Fibroblast of lung (primary cell): ENCODE measurements at regions not wholly inside any gene's neighbourhood (a gene's known extent, or its start where the extent isn't known, plus 50 kb on each side); places are given as distances from the start of the nearest gene placed in this dataset.

Experiments used
- CTCF ChIP-seq, 2 donors: IDR thresholded peaks in 1 of 2; conservative IDR thresholded peaks in 1 of 2; 1 replicate in 1 of 2; 2 replicates in 1 of 2; pipeline ENCODE4 v1.5.1; 2011 to 2012; ENCODE audit warnings: low read length in 2 of 2, control low read depth in 1 of 2, inconsistent platforms in 1 of 2, low read depth in 1 of 2, mild to moderate bottlenecking in 1 of 2
- EZH2 ChIP-seq: IDR thresholded peaks from 2 replicates; pipeline ENCODE4 v1.5.1; 2012; ENCODE audit warnings: low read length, control low read depth, mild to moderate bottlenecking; ENCODE audit errors: missing control alignments

GRCh38 chr1:193426061-193426460 lies 239.6 kb upstream of the B3GALT2 start:
- TF ChIP-seq CTCF (conservative IDR thresholded peaks at IDR 0.05 in 1 of 2, IDR thresholded peaks at IDR 0.05 in 1 of 2; ENCODE audit: low read depth in 1 of 2, low read length in 2 of 2), result no peak
- TF ChIP-seq EZH2, result no peak
